SK-N-SH (cell line): ENCODE measurements at regions not wholly inside any gene's neighbourhood (a gene's known extent, or its start where the extent isn't known, plus 50 kb on each side); places are given as distances from the start of the nearest gene placed in this dataset.

ENCODE experiments used
- CTCF ChIA-PET: fragments of 300-600, 350-600 bp; formaldehyde crosslinking; extraction: SDS; loops from one replicate; lab custom pipeline; 2021; lab: Yijun Ruan, JAX
- POLR2A ChIA-PET: fragments of 350-600 bp; sonication (Branson Sonifier 250); formaldehyde crosslinking; extraction: SDS; loops from one replicate; lab custom pipeline; 2020; ENCODE audit warnings: antibody characterized with exemption, inconsistent platforms; lab: Yijun Ruan, JAX
- DNase-seq: peaks from one replicate; pipeline ENCODE4 v3.0.0; 2012
- H2AFZ ChIP-seq: fragments of 200-600 bp; sonication (generic); 2 replicates; pipeline ENCODE4 v1.8.1; 2016; ENCODE audit warnings: antibody characterized with exemption, mild to moderate bottlenecking, low read depth
- H3F3A ChIP-seq: fragments of 200-600 bp; sonication (generic); replicated peaks from 2 replicates; pipeline ENCODE3; 2016; ENCODE audit warnings: antibody characterized with exemption, mild to moderate bottlenecking; ENCODE audit not compliant: insufficient read depth
- H3K27ac ChIP-seq, 2 experiments: fragments of 200-500 bp in 1 of 2; fragments of 200-600 bp in 1 of 2; sonication (Bioruptor generic) in 1 of 2; sonication (generic), shearing (Covaris generic) in 1 of 2; 2 replicates each; pipeline versions ENCODE4 v1.5.1 to v1.6.1; 2014 to 2016; ENCODE audit warnings: low read depth in 2 of 2, inconsistent platforms in 1 of 2, low read length in 1 of 2, mild to moderate bottlenecking in 1 of 2, mixed read lengths in 1 of 2
- H3K27me3 ChIP-seq: fragments of 200-600 bp; sonication (generic), shearing (Covaris generic); 2 replicates; pipeline ENCODE4 v1.6.1; 2016; ENCODE audit warnings: mixed run types; ENCODE audit not compliant: insufficient read depth
- H3K36me3 ChIP-seq, 2 experiments: fragments of 200-500 bp in 1 of 2; fragments of 200-600 bp in 1 of 2; sonication (Bioruptor generic) in 1 of 2; sonication (generic) in 1 of 2; replicated peaks in 1 of 2; 2 replicates each; pipeline versions ENCODE3 to v1.5.1; 2014 to 2016; ENCODE audit warnings: low read length in 1 of 2, mild to moderate bottlenecking in 1 of 2; ENCODE audit not compliant: insufficient read depth in 2 of 2, control insufficient read depth in 1 of 2
- H3K4me1 ChIP-seq, 2 experiments: fragments of 200-500 bp in 1 of 2; fragments of 200-600 bp in 1 of 2; sonication (Bioruptor generic) in 1 of 2; sonication (generic), shearing (Covaris generic) in 1 of 2; 2 replicates each; pipeline versions ENCODE4 v1.5.1 to v1.6.1; 2014 to 2016; ENCODE audit warnings: low read depth in 1 of 2, low read length in 1 of 2, mixed run types in 1 of 2; ENCODE audit not compliant: insufficient read depth in 2 of 2, control insufficient read depth in 1 of 2
- H3K4me2 ChIP-seq: fragments of 200-600 bp; sonication (generic), shearing (Covaris generic); 2 replicates; pipeline ENCODE4 v1.6.1; 2017; ENCODE audit warnings: mixed run types
- H3K4me3 ChIP-seq, 2 experiments: fragments of 200-500 bp in 1 of 2; fragments of 200-600 bp in 1 of 2; sonication (Bioruptor generic) in 1 of 2; sonication (generic), shearing (Covaris generic) in 1 of 2; 2 replicates each; pipeline versions ENCODE4 v1.5.1 to v1.8.1; 2014 to 2016; ENCODE audit warnings: low read depth in 2 of 2, inconsistent platforms in 1 of 2, low read length in 1 of 2, mild to moderate bottlenecking in 1 of 2, mixed read lengths in 1 of 2, moderate library complexity in 1 of 2
- H3K79me2 ChIP-seq: fragments of 200-600 bp; sonication (generic); 2 replicates; pipeline ENCODE4 v1.8.1; 2017; ENCODE audit warnings: mild to moderate bottlenecking; ENCODE audit not compliant: insufficient read depth
- H3K9ac ChIP-seq: fragments of 200-600 bp; sonication (generic); 2 replicates; pipeline ENCODE4 v1.6.1; 2017; ENCODE audit warnings: mixed run types
- H3K9me2 ChIP-seq: fragments of 200-600 bp; sonication (generic); 2 replicates; pipeline ENCODE4 v1.6.1; 2017; ENCODE audit warnings: mixed run types
- H3K9me3 ChIP-seq: fragments of 200-600 bp; sonication (generic); 2 replicates; pipeline ENCODE4 v1.6.1; 2017; ENCODE audit warnings: mixed run types, mild to moderate bottlenecking, moderate library complexity
- H4K20me1 ChIP-seq: fragments of 200-600 bp; sonication (generic); 2 replicates; pipeline ENCODE4 v1.6.1; 2017; ENCODE audit warnings: mild to moderate bottlenecking, mixed run types; ENCODE audit not compliant: insufficient read depth
- CHD2 ChIP-seq: fragments of 150-350 bp; IDR thresholded peaks from 2 replicates; pipeline ENCODE4 v1.6.1; 2018; ENCODE audit warnings: low read length; ENCODE audit not compliant: partially characterized antibody
- ELF1 ChIP-seq: IDR thresholded peaks from 2 replicates; pipeline ENCODE4 v1.4.0; 2012
- EZH2phosphoT487 ChIP-seq: fragments of 200-600 bp; sonication (generic); IDR thresholded peaks from 2 replicates; pipeline ENCODE4 v1.6.1; 2017; ENCODE audit warnings: low read depth, mixed run types, mild to moderate bottlenecking, antibody characterized with exemption, moderate library complexity, borderline replicate concordance
- FOSL2 ChIP-seq: IDR thresholded peaks from 2 replicates; pipeline ENCODE4 v1.4.0; 2012; ENCODE audit warnings: low read depth, mild to moderate bottlenecking, moderate library complexity, borderline replicate concordance
- FOXJ3 ChIP-seq: sonication (generic); formaldehyde crosslinking; IDR thresholded peaks from 2 replicates; pipeline ENCODE4 v1.5.1; 2020; ENCODE audit warnings: mild to moderate bottlenecking, missing genetic modification reagents
- GABPA ChIP-seq: IDR thresholded peaks from 2 replicates; pipeline ENCODE4 v1.4.0; 2012; ENCODE audit warnings: low read depth, mild to moderate bottlenecking
- GATA2 ChIP-seq: sonication (generic); formaldehyde crosslinking; IDR thresholded peaks from 2 replicates; pipeline ENCODE4 v1.5.0; 2020; ENCODE audit warnings: mild to moderate bottlenecking, missing genetic modification reagents
- MEF2A ChIP-seq: IDR thresholded peaks from 2 replicates; pipeline ENCODE4 v1.4.0; 2012; ENCODE audit warnings: low read depth, borderline replicate concordance
- POLR2AphosphoS5 ChIP-seq: IDR thresholded peaks from 2 replicates; pipeline ENCODE4 v1.6.1; 2012; ENCODE audit warnings: low read depth, low read length
- RAD21 ChIP-seq: IDR thresholded peaks from 2 replicates; pipeline ENCODE4 v1.6.1; 2012; ENCODE audit warnings: mild to moderate bottlenecking, low read length
- RCOR1 ChIP-seq: fragments of 150-350 bp; IDR thresholded peaks from 2 replicates; pipeline ENCODE4 v1.6.1; 2017; ENCODE audit warnings: antibody characterized with exemption, low read length
- RFX5 ChIP-seq: IDR thresholded peaks from 2 replicates; pipeline ENCODE4 v1.6.1; 2012; ENCODE audit warnings: mild to moderate bottlenecking, improper control_type of control experiment, low read length
- RXRA ChIP-seq: IDR thresholded peaks from 2 replicates; pipeline ENCODE4 v1.4.0; 2012; ENCODE audit warnings: low read depth, mild to moderate bottlenecking, borderline replicate concordance
- SMC3 ChIP-seq: IDR thresholded peaks from 2 replicates; pipeline ENCODE4 v1.6.1; 2012; ENCODE audit warnings: low read depth, low read length, improper control_type of control experiment
- TAF1 ChIP-seq: IDR thresholded peaks from 2 replicates; pipeline ENCODE4 v1.6.1; 2012; ENCODE audit warnings: low read depth, mild to moderate bottlenecking, low read length, moderate library complexity, borderline replicate concordance
- TEAD4 ChIP-seq: IDR thresholded peaks from 2 replicates; pipeline ENCODE4 v1.4.0; 2012; ENCODE audit warnings: mild to moderate bottlenecking, borderline replicate concordance; ENCODE audit not compliant: insufficient read depth
- YY1 ChIP-seq: IDR thresholded peaks from 2 replicates; pipeline ENCODE4 v1.4.0; 2012; ENCODE audit warnings: low read depth, mild to moderate bottlenecking
- WGBS: methylation state at CpG from one replicate; pipeline ENCODE4 v1.1.6; 2017; ENCODE audit warnings: low lambda C conversion rate; 5-methylcytosine and 5-hydroxymethylcytosine counted together
- TF ChIP-seq, protein P1 (sequence below): IDR thresholded peaks from 2 replicates; pipeline ENCODE4; 2012
- TF ChIP-seq, protein P2 (sequence below): fragments of 150-350 bp; IDR thresholded peaks from 2 replicates; pipeline ENCODE4 v1.6.1; 2016; ENCODE audit warnings: mild to moderate bottlenecking, low read depth, low read length
- TF ChIP-seq, protein P3 (sequence below): fragments of 150-350 bp; IDR thresholded peaks from 2 replicates; pipeline ENCODE4 v1.6.1; 2017; ENCODE audit warnings: antibody characterized with exemption, low read length, low read depth, borderline replicate concordance
- TF ChIP-seq, protein P4 (sequence below): IDR thresholded peaks from 2 replicates; pipeline ENCODE4 v1.4.0; 2012; ENCODE audit warnings: low read depth, borderline replicate concordance
- TF ChIP-seq, protein P5 (sequence below): fragments of 200-600 bp; sonication (generic); IDR thresholded peaks from 2 replicates; pipeline ENCODE4 v1.6.1; 2017; ENCODE audit warnings: antibody characterized with exemption, mild to moderate bottlenecking, moderate library complexity

DNA sequence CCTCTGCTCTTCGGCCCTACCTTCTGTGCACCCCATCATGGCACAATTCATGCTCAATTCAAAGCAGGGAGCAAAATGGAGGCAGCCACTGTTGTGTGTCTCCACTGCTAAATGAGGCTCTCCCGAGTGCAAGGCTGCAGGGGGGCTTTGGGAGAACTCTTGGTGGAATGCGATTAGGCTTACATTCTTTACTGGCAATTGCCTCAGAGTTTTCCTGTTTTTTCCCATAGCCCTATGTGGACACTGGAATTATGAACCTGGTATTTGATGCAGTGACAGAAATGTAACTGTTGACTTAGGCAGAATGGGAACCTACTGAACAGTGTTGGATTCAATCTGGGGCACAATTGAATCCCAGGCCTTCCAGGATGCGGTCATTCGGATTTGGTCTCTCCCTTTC lies 187.9 kb upstream of the GMDS start:
- 0 out of 2 replicates have a peak overlapping the region, but pooled peaks have one; percentile 25 for H3K4me2 ChIP-seq
- no peak overlapping the region for H2AFZ ChIP-seq
- no peaks in the 10 kb centered on the region for H3K9me3 ChIP-seq
- H3F3A ChIP-seq: peaks cover 3% of the 10 kb centered on the region
- H3K27me3 ChIP-seq: no peaks in the 10 kb centered on the region
- H4K20me1 ChIP-seq: no peaks in the 10 kb centered on the region
- no peak overlapping the region for H3K4me3 ChIP-seq
- CTCF ChIA-PET: no interaction called here
- POLR2A ChIA-PET: no interaction called here
- TF ChIP-seq FOXJ3 (CRISPR knock-in tag): no peak
- TF ChIP-seq, protein P1, sequence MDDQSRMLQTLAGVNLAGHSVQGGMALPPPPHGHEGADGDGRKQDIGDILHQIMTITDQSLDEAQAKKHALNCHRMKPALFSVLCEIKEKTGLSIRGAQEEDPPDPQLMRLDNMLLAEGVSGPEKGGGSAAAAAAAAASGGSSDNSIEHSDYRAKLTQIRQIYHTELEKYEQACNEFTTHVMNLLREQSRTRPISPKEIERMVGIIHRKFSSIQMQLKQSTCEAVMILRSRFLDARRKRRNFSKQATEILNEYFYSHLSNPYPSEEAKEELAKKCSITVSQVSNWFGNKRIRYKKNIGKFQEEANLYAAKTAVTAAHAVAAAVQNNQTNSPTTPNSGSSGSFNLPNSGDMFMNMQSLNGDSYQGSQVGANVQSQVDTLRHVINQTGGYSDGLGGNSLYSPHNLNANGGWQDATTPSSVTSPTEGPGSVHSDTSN: no peak
- TF ChIP-seq ELF1: no peak
- TF ChIP-seq CHD2: no peak
- TF ChIP-seq, protein P2, sequence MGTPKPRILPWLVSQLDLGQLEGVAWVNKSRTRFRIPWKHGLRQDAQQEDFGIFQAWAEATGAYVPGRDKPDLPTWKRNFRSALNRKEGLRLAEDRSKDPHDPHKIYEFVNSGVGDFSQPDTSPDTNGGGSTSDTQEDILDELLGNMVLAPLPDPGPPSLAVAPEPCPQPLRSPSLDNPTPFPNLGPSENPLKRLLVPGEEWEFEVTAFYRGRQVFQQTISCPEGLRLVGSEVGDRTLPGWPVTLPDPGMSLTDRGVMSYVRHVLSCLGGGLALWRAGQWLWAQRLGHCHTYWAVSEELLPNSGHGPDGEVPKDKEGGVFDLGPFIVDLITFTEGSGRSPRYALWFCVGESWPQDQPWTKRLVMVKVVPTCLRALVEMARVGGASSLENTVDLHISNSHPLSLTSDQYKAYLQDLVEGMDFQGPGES: no peak
- TF ChIP-seq, protein P3, sequence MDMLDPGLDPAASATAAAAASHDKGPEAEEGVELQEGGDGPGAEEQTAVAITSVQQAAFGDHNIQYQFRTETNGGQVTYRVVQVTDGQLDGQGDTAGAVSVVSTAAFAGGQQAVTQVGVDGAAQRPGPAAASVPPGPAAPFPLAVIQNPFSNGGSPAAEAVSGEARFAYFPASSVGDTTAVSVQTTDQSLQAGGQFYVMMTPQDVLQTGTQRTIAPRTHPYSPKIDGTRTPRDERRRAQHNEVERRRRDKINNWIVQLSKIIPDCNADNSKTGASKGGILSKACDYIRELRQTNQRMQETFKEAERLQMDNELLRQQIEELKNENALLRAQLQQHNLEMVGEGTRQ: no peak
- TF ChIP-seq, all 33 proteins: peak for 0
- 56% methylated on average over 5 of the region's 5 CpGs for WGBS
- Histone ChIP-seq H3K4me1 (peaks cover 0 to 8% of the 10 kb centered on the region in 2 experiments; a peak in 2 of 4 replicates), H3K9ac (no peak overlapping the region), H3K79me2 (no peaks in the 10 kb centered on the region), H3K27ac (no peak overlapping the region), H3K36me3 (no peaks in the 10 kb centered on the region), H3K9me2 (no peaks in the 10 kb centered on the region)
- no peak for DNase-seq

DNA sequence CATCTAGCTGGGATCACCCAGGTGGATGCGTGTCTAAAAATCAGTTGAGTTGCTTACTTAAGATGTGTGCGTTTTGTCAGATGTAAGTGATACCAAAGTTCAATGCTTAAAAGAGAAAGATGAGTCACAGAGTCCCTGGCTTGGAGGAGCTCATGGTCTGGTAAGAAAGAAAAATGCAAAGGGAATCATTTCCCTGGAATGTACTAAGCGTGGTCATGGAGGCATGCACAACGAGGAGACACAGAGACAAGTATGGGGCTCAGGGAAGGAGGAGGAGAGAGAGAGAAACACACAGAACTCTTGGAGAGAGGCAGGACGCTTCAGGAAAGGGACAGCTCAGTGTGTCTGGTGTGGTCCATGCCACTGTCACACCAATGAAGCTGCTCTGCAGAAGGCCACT lies 186.9 kb upstream of the GMDS start:
- 32% methylated on average over 5 of the region's 5 CpGs for WGBS
- H3K27ac ChIP-seq: peak overlapping the region in 1 of 2 experiments; percentile 45; a peak in 2 of 4 replicates
- H4K20me1 ChIP-seq: no peaks in the 10 kb centered on the region
- H3K9me3 ChIP-seq: no peaks in the 10 kb centered on the region
- H3K4me3 ChIP-seq: no peak overlapping the region
- peaks cover 3% of the 10 kb centered on the region for H3F3A ChIP-seq
- H3K9me2 ChIP-seq: no peaks in the 10 kb centered on the region
- peaks cover 0 to 8% of the 10 kb centered on the region in 2 experiments; a peak in 2 of 4 replicates for H3K4me1 ChIP-seq
- CTCF ChIA-PET: no interaction called here
- DNase-seq: no peak
- no peak overlapping the region for H2AFZ ChIP-seq
- no peaks in the 10 kb centered on the region for H3K27me3 ChIP-seq
- H3K36me3 ChIP-seq: no peaks in the 10 kb centered on the region
- no peaks in the 10 kb centered on the region for H3K79me2 ChIP-seq
- no peak overlapping the region for H3K9ac ChIP-seq
- peak overlapping the region; percentile 25; the same call in 1 of the 2 replicates for H3K4me2 ChIP-seq
- POLR2A ChIA-PET: no interaction called here
- TF ChIP-seq, protein P4, sequence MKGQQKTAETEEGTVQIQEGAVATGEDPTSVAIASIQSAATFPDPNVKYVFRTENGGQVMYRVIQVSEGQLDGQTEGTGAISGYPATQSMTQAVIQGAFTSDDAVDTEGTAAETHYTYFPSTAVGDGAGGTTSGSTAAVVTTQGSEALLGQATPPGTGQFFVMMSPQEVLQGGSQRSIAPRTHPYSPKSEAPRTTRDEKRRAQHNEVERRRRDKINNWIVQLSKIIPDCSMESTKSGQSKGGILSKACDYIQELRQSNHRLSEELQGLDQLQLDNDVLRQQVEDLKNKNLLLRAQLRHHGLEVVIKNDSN: no peak
- peak; percentile 56; the same call in 1 of the 2 replicates for TF ChIP-seq FOSL2
- TF ChIP-seq YY1: no peak
- TF ChIP-seq FOXJ3 (CRISPR knock-in tag): no peak
- TF ChIP-seq RFX5: no peak
- TF ChIP-seq RXRA: peak; percentile 19; the same call in 1 of the 2 replicates
- no peak for TF ChIP-seq POLR2AphosphoS5
- no peak for TF ChIP-seq EZH2phosphoT487
- no peak for TF ChIP-seq RCOR1
- no peak for TF ChIP-seq SMC3
- no peak for TF ChIP-seq MEF2A
- TF ChIP-seq, protein P5, sequence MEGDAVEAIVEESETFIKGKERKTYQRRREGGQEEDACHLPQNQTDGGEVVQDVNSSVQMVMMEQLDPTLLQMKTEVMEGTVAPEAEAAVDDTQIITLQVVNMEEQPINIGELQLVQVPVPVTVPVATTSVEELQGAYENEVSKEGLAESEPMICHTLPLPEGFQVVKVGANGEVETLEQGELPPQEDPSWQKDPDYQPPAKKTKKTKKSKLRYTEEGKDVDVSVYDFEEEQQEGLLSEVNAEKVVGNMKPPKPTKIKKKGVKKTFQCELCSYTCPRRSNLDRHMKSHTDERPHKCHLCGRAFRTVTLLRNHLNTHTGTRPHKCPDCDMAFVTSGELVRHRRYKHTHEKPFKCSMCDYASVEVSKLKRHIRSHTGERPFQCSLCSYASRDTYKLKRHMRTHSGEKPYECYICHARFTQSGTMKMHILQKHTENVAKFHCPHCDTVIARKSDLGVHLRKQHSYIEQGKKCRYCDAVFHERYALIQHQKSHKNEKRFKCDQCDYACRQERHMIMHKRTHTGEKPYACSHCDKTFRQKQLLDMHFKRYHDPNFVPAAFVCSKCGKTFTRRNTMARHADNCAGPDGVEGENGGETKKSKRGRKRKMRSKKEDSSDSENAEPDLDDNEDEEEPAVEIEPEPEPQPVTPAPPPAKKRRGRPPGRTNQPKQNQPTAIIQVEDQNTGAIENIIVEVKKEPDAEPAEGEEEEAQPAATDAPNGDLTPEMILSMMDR: no peak
- TF ChIP-seq TAF1: no peak
- TF ChIP-seq GATA2 (CRISPR knock-in tag): no peak
- TF ChIP-seq GABPA: no peak
- TF ChIP-seq, protein P3: no peak
- no peak for TF ChIP-seq CHD2
- TF ChIP-seq RAD21: no peak
- no peak for TF ChIP-seq TEAD4
